Keratinocyte (primary cell): ENCODE measurements at regions not wholly inside any gene's neighbourhood (a gene's known extent, or its start where the extent isn't known, plus 50 kb on each side); places are given as distances from the start of the nearest gene placed in this dataset.
A peak's percentile ranks its signal among the peaks of the same experiment; 100 is the strongest.

Source experiments
- DNase-seq: peaks from one replicate; pipeline ENCODE4 v3.0.0-alpha.2; 2011; ENCODE audit warnings: low read depth, missing footprints, low spot score
- FAIRE-seq: peaks from 2 replicates; lab custom pipeline; 2011; peaks lifted over from hg19 to GRCh38; lab: Jason Lieb, UNC
- H2AFZ ChIP-seq: 2 replicates; pipeline ENCODE4 v1.6.0; 2012; ENCODE audit warnings: low read length, control low read depth, inconsistent platforms; ENCODE audit not compliant: control insufficient read depth
- H3K27ac ChIP-seq: 2 replicates; pipeline ENCODE4 v1.5.1; 2011; ENCODE audit warnings: low read length; ENCODE audit not compliant: control insufficient read depth, insufficient read depth
- H3K27me3 ChIP-seq: 3 replicates; pipeline ENCODE4 v1.6.0; 2011; ENCODE audit warnings: low read length; ENCODE audit not compliant: control insufficient read depth, insufficient read depth; ENCODE audit errors: extremely low read depth
- H3K36me3 ChIP-seq, 2 experiments: 2 replicates in 1 of 2; 3 replicates in 1 of 2; pipeline ENCODE4 v1.5.1; 2011; ENCODE audit warnings: low read length in 2 of 2, mild to moderate bottlenecking in 1 of 2; ENCODE audit not compliant: control insufficient read depth in 2 of 2, insufficient read depth in 2 of 2; ENCODE audit errors: extremely low read depth in 1 of 2
- H3K4me1 ChIP-seq: 3 replicates; pipeline ENCODE4 v1.5.1; 2011; ENCODE audit warnings: low read length; ENCODE audit not compliant: control insufficient read depth, insufficient read depth; ENCODE audit errors: extremely low read depth
- H3K4me2 ChIP-seq: 3 replicates; pipeline ENCODE4 v1.6.0; 2011; ENCODE audit warnings: low read depth, low read length; ENCODE audit not compliant: control insufficient read depth, insufficient read depth; ENCODE audit errors: extremely low read depth
- H3K4me3 ChIP-seq, 3 experiments: fragments of 200-600 bp in 1 of 3; sonication (generic) in 1 of 3; 2 replicates in 2 of 3; 3 replicates in 1 of 3; pipeline ENCODE4 v1.5.1; 2011 to 2016; ENCODE audit warnings: low read length in 3 of 3, mild to moderate bottlenecking in 3 of 3, control low read depth in 2 of 3, inconsistent platforms in 1 of 3, low read depth in 1 of 3, mixed read lengths in 1 of 3, mixed run types in 1 of 3, moderate library complexity in 1 of 3; ENCODE audit not compliant: control insufficient read depth in 2 of 3, insufficient read depth in 2 of 3; ENCODE audit errors: extremely low read depth in 1 of 3
- H3K79me2 ChIP-seq: 2 replicates; pipeline ENCODE4 v1.6.0; 2012; ENCODE audit warnings: low read length; ENCODE audit not compliant: control insufficient read depth, insufficient read depth
- H3K9ac ChIP-seq: 3 replicates; pipeline ENCODE4 v1.6.0; 2011; ENCODE audit warnings: low read length; ENCODE audit not compliant: control insufficient read depth, insufficient read depth; ENCODE audit errors: extremely low read depth
- H3K9me1 ChIP-seq: 3 replicates; pipeline ENCODE4 v1.6.0; 2011; ENCODE audit warnings: low read length; ENCODE audit not compliant: control insufficient read depth, insufficient read depth; ENCODE audit errors: extremely low read depth
- H3K9me3 ChIP-seq: 2 replicates; pipeline ENCODE4 v1.5.1; 2012; ENCODE audit warnings: low read depth, low read length; ENCODE audit not compliant: control insufficient read depth
- H4K20me1 ChIP-seq: 3 replicates; pipeline ENCODE4 v1.6.0; 2011; ENCODE audit warnings: low read length; ENCODE audit not compliant: control insufficient read depth, insufficient read depth; ENCODE audit errors: extremely low read depth
- CTCF ChIP-seq, 3 experiments: IDR thresholded peaks in 1 of 3; conservative IDR thresholded peaks in 1 of 3; optimal IDR thresholded peaks in 1 of 3; 2 replicates in 2 of 3; 3 replicates in 1 of 3; pipeline versions ENCODE3 to v1.5.1; 2011; ENCODE audit warnings: low read length in 3 of 3, mild to moderate bottlenecking in 3 of 3, moderate library complexity in 2 of 3, control low read depth in 1 of 3, inconsistent platforms in 1 of 3; ENCODE audit not compliant: insufficient read depth in 2 of 3; ENCODE audit errors: extremely low read depth in 1 of 3
- EZH2 ChIP-seq: IDR thresholded peaks from one replicate; pipeline ENCODE4 v1.6.1; 2012; ENCODE audit warnings: inconsistent platforms, mild to moderate bottlenecking, low read length, moderate library complexity
- dilution Hi-C: fragments of 300-500 bp; cut with MboI; formaldehyde crosslinking; loops from one replicate; pipeline ENCODE4 v1.7.0; 2020; ENCODE audit warnings: low sequenced_read_pairs; ENCODE audit not compliant: extremely low pct_ligation_motif_present

GRCh38 chr7:4449263-4449662 is 232.8 kb upstream of the FOXK1 start:
- Histone ChIP-seq H3K9me3 (peaks cover 3% of the 10 kb centered on the region), H3K4me2 (no peak overlapping the region), H3K9ac (no peak overlapping the region), H2AFZ (no peak overlapping the region), H4K20me1 (no peaks in the 10 kb centered on the region), H3K27me3 (no peaks in the 10 kb centered on the region), H3K4me1 (no peaks in the 10 kb centered on the region), H3K79me2 (no peaks in the 10 kb centered on the region), H3K27ac (no peak overlapping the region), H3K9me1 (no peaks in the 10 kb centered on the region), H3K36me3 (no peaks in the 10 kb centered on the region), H3K4me3 (no peak overlapping the region)
- dilution Hi-C loops, result no loop called here
- FAIRE-seq (no peak), DNase-seq (no peak)
- no peak for TF ChIP-seq CTCF (optimal IDR thresholded peaks at IDR 0.05 in 1 of 3, IDR thresholded peaks at IDR 0.05 in 1 of 3, conservative IDR thresholded peaks at IDR 0.05 in 1 of 3; ENCODE audit: extremely low read depth in 1 of 3, insufficient read depth in 2 of 3, low read length in 3 of 3)
- TF ChIP-seq EZH2, result no peak

DNA sequence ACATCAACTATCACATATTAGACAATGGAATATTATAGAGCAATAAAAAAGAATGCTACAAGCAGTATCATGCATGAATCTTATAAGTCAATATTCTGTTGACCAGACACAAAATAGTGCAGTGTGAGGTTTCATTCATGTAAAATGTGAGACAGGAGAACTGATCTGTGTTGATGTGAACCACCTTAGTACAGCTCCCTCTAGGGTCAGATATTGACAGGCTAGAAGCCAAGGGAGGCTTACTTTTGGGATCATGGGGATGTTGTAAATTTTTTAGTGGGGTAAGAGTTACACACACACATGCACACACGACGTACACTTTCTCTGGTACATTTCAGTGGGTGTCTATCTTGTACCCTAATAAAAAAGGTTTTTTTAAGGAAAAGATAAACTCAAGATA is 231.6 kb upstream of the FOXK1 start:
- H3K4me3 ChIP-seq, result no peak overlapping the region
- H3K9me1 ChIP-seq, result no peaks in the 10 kb centered on the region
- H3K27ac ChIP-seq, result no peak overlapping the region
- no peak overlapping the region for H3K9ac ChIP-seq
- no peak overlapping the region for H3K4me2 ChIP-seq
- H4K20me1 ChIP-seq, result no peaks in the 10 kb centered on the region
- dilution Hi-C loops, result no loop called here
- no peak for DNase-seq
- no peaks in the 10 kb centered on the region for H3K79me2 ChIP-seq
- no peaks in the 10 kb centered on the region for H3K4me1 ChIP-seq
- no peaks in the 10 kb centered on the region for H3K36me3 ChIP-seq
- H3K9me3 ChIP-seq, result peaks cover 3% of the 10 kb centered on the region
- H3K27me3 ChIP-seq, result no peaks in the 10 kb centered on the region
- no peak for FAIRE-seq
- TF ChIP-seq CTCF (optimal IDR thresholded peaks at IDR 0.05 in 1 of 3, IDR thresholded peaks at IDR 0.05 in 1 of 3, conservative IDR thresholded peaks at IDR 0.05 in 1 of 3; ENCODE audit: extremely low read depth in 1 of 3, insufficient read depth in 2 of 3, low read length in 3 of 3) (peak in 1 of 3 experiments; percentile 8), EZH2 (no peak)
- H2AFZ ChIP-seq, result no peak overlapping the region
